Choroid plexus epithelial cell (primary cell): ENCODE measurements at regions not wholly inside any gene's neighbourhood (a gene's known extent, or its start where the extent isn't known, plus 50 kb on each side); places are given as distances from the start of the nearest gene placed in this dataset.

Experiments
- DNase-seq: peaks from one replicate; pipeline ENCODE4 v3.0.0-alpha.2; 2010; ENCODE audit warnings: low read depth
- H3K4me3 ChIP-seq: 2 replicates; pipeline ENCODE4 v1.5.1; 2011; ENCODE audit warnings: low read depth, mild to moderate bottlenecking, control low read depth, low read length, moderate library complexity
- TF ChIP-seq, protein P1 (sequence below): conservative IDR thresholded peaks from 2 replicates; pipeline ENCODE4 v1.5.1; 2011; ENCODE audit warnings: low read depth, mild to moderate bottlenecking, control low read depth, inconsistent platforms, low read length, moderate library complexity

DNA sequence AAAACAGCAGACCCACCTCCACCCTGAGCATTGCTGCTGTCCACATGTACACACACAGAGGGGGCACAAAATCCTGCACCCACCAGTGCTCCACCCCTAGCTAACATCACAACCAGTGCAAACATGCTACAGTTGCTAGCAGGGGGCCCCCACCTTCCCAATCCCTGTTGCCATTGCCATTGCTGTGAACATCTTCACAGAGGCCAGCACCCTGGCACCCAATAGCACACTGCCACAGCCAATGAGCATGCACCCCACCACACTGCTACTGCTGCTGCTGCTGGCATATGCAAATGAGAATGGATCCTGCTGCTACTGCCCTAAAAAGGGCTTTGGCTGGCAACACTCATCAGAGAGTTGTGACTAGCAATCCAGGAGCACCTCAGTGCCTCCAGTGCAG, 1061.9 kb downstream of the ARAP2 start:
- TF ChIP-seq, protein P1, sequence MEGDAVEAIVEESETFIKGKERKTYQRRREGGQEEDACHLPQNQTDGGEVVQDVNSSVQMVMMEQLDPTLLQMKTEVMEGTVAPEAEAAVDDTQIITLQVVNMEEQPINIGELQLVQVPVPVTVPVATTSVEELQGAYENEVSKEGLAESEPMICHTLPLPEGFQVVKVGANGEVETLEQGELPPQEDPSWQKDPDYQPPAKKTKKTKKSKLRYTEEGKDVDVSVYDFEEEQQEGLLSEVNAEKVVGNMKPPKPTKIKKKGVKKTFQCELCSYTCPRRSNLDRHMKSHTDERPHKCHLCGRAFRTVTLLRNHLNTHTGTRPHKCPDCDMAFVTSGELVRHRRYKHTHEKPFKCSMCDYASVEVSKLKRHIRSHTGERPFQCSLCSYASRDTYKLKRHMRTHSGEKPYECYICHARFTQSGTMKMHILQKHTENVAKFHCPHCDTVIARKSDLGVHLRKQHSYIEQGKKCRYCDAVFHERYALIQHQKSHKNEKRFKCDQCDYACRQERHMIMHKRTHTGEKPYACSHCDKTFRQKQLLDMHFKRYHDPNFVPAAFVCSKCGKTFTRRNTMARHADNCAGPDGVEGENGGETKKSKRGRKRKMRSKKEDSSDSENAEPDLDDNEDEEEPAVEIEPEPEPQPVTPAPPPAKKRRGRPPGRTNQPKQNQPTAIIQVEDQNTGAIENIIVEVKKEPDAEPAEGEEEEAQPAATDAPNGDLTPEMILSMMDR = no peak
- no peak for DNase-seq
- H3K4me3 ChIP-seq = no peak overlapping the region

DNA sequence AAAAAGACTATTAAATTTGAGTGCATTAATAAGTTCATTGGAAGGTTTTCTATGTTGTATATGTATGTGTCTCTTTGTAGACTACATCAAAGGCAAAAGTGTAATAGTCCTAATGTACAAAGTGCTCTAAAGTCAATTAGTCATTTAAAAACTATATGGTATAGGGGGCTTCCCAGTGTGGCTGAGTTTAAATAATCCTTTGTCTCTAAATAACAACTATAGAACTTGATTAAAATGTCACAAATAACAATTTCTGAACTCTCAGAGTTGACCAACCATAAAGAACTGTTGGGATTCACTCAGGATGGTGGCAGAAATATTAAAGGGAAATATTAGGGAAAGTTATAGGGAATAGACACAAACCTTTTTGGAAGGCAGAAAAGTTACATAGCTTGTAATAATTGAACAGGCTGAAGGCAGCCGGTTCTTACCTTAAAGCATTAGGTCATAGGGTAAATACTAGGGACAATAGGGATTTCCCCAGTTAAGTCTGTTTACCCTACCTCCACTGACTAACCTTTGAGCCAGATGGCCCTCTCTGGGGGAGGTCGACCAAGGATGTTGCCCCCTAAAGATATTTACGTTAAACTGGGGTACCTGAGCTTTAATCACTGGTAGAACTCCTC, 1054.2 kb downstream of the ARAP2 start:
- TF ChIP-seq, protein P1 = no peak
- no peak for DNase-seq
- H3K4me3 ChIP-seq = no peak overlapping the region

DNA sequence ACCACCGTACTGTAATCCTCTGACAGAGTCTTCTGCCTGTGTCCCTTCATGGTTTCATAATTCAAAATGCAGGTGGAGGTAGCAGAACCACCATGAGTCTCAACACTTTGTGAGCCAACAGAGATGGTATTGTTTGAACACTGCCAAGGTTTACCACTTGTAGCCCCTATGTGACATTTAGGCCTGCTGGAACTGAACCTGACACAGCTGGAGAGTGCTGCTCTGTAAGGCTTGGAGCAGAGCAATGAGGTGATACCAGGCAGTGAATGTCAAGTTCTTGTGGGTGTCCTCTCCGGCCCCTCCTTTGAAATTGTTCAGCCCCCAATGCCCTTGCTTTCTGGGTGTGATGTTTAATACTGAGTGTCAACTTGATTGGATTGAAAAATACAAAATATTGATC, 1042.9 kb downstream of the ARAP2 start:
- TF ChIP-seq, protein P1 = no peak
- no peak for DNase-seq
- H3K4me3 ChIP-seq = no peak overlapping the region

DNA sequence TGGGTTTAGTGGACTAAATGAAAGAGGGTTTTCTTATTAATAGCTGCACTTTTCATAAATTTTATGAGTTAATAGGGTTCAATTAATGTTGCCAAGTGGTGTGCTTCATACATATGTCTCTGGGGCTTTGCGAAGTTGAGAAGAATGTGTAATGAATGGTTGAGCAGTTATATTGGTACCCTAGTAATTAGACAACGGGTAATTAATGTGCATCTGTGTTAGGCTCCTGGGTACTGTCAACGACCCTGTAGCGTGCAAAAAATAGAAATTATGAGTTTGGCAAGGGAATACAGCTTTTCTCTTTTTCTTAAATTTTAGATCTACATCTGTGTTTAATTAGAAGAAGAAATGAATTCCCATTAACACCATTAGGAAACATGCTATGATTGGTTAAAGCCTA, 1027.7 kb downstream of the ARAP2 start:
- no peak for DNase-seq
- TF ChIP-seq, protein P1 = no peak
- no peak overlapping the region for H3K4me3 ChIP-seq

DNA sequence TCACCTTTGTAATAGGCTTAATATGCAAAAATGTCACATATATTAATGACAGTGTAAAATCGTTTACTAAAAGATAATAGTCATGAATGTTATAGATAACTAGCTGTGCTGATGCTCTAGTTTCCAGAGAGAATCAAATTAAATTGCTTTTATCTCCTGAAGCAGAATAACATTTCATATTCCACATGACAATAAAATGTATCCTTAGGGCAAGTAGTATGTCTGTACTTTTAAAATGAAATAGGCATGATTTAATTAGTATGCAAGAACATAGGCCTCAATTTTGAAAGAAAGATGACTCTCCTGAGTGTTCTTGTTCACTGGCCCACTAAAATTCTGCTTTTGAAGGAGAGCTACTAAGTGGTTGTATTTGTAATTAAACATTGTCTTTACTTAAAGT, 1027.0 kb downstream of the ARAP2 start:
- no peak for DNase-seq
- no peak overlapping the region for H3K4me3 ChIP-seq
- TF ChIP-seq, protein P1 = no peak

GRCh38 chr4:35228313-35228712, 1016.0 kb downstream of the ARAP2 start:
- no peak for DNase-seq
- TF ChIP-seq, protein P1 = no peak
- no peak overlapping the region for H3K4me3 ChIP-seq

DNA sequence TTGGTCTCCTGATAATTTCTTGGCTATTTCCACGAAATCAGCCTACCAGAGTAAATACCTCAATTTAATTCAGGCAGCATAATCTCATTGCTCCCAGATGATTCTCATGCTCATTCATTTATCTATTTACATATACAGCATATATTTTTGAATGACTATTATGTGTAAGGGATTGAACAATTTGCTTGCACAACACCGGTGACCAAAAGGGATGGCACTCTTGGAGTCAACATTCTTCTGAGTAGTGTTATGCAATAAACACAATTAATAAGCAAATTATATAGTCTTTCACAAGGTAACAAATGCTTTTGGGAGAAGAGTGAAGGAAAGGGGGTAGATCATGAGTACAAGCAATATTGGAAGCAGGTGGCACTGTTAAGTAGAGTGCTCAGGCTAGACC, 1015.3 kb downstream of the ARAP2 start:
- DNase-seq = no peak
- no peak overlapping the region for H3K4me3 ChIP-seq
- TF ChIP-seq, protein P1 = no peak
